ENCODE measurements at regions not wholly inside any gene's neighbourhood (a gene's known extent, or its start where the extent isn't known, plus 50 kb on each side); places are given as distances from the start of the nearest gene placed in this dataset.

GRCh38 chr2:235170536-235171521, 219.0 kb downstream of the SH3BP4 start:
- DNase-seq: no peak

- no peak for DNase-seq
These were observed 219.8 kb downstream of the SH3BP4 start for GRCh38 chr2:235171550-235172031.

- no peak for DNase-seq
These were observed 228.8 kb downstream of the SH3BP4 start for GRCh38 chr2:235180642-235181041.

GRCh38 chr2:235183786-235184185, 232.0 kb downstream of the SH3BP4 start:
- DNase-seq: no peak

GRCh38 chr2:235187806-235188205, 236.0 kb downstream of the SH3BP4 start:
- DNase-seq: no peak

- DNase-seq: no peak
These were observed 239.7 kb downstream of the SH3BP4 start for GRCh38 chr2:235191486-235191885.

- DNase-seq: no peak
These were observed 240.2 kb downstream of the SH3BP4 start for GRCh38 chr2:235191978-235192377.

- DNase-seq: no peak
These were observed 242.5 kb downstream of the SH3BP4 start for GRCh38 chr2:235194351-235194750.

GRCh38 chr2:235194836-235195235, 243.0 kb downstream of the SH3BP4 start:
- DNase-seq: no peak

GRCh38 chr2:235195921-235196320, 244.1 kb downstream of the SH3BP4 start:
- no peak for DNase-seq

- no peak for DNase-seq
These were observed 247.3 kb downstream of the SH3BP4 start for GRCh38 chr2:235199128-235199527.

- DNase-seq: no peak
These were observed 248.4 kb downstream of the SH3BP4 start for GRCh38 chr2:235200216-235200615.

- DNase-seq: no peak
These were observed 249.9 kb downstream of the SH3BP4 start for GRCh38 chr2:235201756-235202155.

GRCh38 chr2:235204948-235205347, 253.1 kb downstream of the SH3BP4 start:
- no peak for DNase-seq

GRCh38 chr2:235206399-235206798, 254.6 kb downstream of the SH3BP4 start:
- no peak for DNase-seq

GRCh38 chr2:235206980-235207579, 255.3 kb downstream of the SH3BP4 start:
- no peak for DNase-seq

GRCh38 chr2:235211056-235211455, 259.2 kb downstream of the SH3BP4 start:
- DNase-seq: no peak

- no peak for DNase-seq
These were observed 260.8 kb downstream of the SH3BP4 start for GRCh38 chr2:235212501-235213158.

GRCh38 chr2:235215248-235215647, 263.4 kb downstream of the SH3BP4 start:
- DNase-seq: no peak

GRCh38 chr2:235216901-235217300, 265.1 kb downstream of the SH3BP4 start:
- DNase-seq: no peak

- no peak for DNase-seq
These were observed 266.0 kb downstream of the SH3BP4 start for GRCh38 chr2:235217846-235218245.

GRCh38 chr2:235218486-235218907, 266.7 kb downstream of the SH3BP4 start:
- no peak for DNase-seq

- DNase-seq: no peak
These were observed 267.2 kb downstream of the SH3BP4 start for GRCh38 chr2:235219048-235219447.
